SK-MEL-5 (cell line): ENCODE measurements at regions not wholly inside any gene's neighbourhood (a gene's known extent, or its start where the extent isn't known, plus 50 kb on each side); places are given as distances from the start of the nearest gene placed in this dataset.

Experiments
- DNase-seq: peaks from one replicate; pipeline ENCODE4 v3.0.0-alpha.2; 2016; ENCODE audit warnings: low read depth, low spot score
- in situ Hi-C: cut with HindIII; loops from 2 replicates; pipeline ENCODE4 v1.10.0; 2016; ENCODE audit warnings: low sequenced_read_pairs, high pct_unique_total_duplicates, low pct_unique_long_range_greater_than_20kb

GRCh38 chr13:99709134-99709533 lies 207.9 kb downstream of the TM9SF2 start:
- DNase-seq: no peak
- in situ Hi-C loops: no loop called here

DNA sequence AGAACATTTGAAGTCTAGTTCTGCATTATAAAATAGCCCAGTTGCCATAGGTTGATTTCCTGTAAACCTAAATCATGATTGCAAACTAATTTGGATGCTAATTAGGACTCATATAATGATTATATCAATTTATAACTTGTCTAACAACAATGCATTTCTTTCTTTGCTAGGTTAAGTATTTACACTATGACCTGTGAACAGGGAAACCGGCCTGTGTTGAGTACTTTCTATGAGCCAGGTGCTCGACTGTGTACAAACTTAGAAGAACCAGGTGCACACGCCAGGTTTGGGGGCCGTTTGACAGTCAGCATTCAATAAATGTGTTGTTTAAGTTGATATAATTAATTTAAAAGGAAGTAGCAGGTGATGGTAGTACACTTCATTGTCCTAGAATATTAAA lies 203.1 kb downstream of the TM9SF2 start:
- in situ Hi-C loops: no loop called here
- no peak for DNase-seq

DNA sequence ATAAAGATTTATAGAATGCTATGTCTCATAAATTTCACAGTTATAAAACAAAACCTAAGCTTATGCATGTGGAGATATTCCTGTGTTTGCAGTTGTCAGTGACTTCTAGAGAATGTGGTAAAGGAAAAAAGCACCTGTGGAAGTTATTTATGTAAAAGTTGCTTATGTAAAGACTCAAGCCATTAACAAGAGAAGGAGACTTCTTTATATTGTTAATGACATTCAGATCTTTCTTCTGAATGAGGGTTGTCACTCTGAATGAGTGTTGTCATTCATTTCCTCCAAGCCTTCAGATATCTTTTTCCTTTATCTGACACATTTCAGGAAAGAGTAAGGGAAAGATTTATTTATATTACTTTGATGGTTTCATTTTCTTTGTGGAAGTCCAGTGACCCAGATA lies 202.6 kb downstream of the TM9SF2 start:
- in situ Hi-C loops: no loop called here
- DNase-seq: no peak

GRCh38 chr13:99702687-99703319 lies 201.5 kb downstream of the TM9SF2 start:
- in situ Hi-C loops: no loop called here
- no peak for DNase-seq

- in situ Hi-C loops: no loop called here
- no peak for DNase-seq
These were observed 199.2 kb downstream of the TM9SF2 start for GRCh38 chr13:99700468-99700867.

DNA sequence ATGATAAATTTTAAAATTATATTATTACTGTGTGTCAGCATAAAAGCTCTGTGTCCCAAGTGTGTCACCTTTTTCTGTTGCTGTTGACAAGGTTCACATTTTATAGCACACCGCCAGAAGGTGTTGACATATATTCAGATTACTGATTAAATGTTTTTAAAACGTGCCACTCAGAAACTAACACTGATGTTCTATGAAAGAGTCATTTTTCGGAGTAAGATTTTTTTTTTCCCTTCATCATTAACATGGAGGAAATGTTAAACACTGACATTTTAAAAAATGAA lies 197.5 kb downstream of the TM9SF2 start:
- no peak for DNase-seq
- in situ Hi-C loops: no loop called here

DNA sequence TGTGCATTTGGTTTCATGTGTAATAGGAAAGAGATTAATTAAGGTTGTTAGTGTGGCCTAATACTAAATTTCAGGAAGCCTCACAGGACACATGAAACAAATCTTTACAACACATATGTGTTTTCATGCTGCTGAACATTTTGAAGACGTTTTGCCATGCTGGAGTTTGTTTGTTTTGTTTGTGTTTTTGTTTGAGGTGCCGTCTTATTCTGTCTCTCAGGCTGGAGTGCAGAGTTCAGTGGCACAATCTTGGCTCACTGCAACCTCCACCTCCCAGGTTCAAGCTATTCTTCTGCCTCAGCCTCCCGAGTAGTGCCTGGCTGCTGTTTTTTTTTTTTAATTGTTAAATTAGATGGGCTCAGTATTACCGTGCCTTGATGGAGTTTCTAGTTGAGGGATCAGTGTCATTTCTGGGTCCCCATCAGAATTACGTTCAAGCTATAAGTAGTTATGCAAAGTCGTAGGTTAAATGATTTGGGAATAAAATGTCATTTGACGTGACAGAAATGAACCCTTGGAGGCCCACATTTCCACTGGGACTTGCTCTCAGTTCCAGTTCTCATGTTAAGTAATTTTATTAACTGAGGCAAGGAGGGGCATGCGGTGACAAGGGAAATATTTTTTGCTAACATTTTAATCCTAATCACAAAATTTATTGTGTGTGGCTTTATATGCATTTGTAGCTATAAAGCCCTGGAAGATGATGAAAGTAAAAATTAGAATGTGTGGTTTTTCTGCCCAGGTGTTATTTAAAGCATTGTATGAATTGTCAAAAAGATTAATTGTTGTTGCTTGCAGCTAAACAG lies 196.9 kb downstream of the TM9SF2 start:
- DNase-seq: no peak
- in situ Hi-C loops: no loop called here

GRCh38 chr13:99695857-99696256 lies 194.6 kb downstream of the TM9SF2 start:
- DNase-seq: no peak
- in situ Hi-C loops: no loop called here

DNA sequence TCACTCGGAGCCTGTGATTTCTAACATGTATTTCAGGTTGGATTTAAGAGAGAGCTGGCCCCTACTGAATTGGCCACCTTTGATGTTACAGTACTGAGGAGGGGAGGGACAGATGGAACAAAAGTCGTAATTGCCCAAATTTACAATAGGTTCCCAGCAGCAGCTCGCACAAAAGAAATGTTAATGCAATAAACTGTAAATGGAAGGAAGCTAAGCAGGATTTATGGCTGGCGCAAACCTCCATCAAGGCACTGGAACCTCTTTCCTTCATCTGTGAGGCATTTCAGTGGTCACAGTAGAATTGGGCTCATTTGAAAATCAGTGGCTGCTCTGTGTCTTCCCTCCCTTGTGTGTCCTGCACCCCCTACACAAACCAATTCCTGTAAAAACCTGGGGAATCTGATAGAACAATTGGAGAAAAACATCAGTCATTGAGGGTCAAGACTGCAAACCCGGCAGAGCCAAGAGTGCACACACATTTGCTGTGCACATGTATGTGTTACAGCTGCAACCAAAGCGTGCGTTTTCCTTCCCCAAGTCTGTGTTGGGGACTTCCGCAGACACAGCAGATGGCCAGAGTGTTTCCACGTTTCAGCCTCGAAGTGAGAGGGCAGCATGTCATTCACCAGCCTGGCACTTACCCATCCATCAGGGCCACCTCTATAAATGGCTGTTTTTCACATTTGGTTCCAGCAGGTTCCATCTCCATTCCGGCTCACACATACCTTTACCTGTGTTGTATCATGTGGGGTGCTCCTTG lies 192.8 kb downstream of the TM9SF2 start:
- in situ Hi-C loops: no loop called here
- DNase-seq: no peak

- in situ Hi-C loops: no loop called here
- no peak for DNase-seq
These were observed 192.1 kb downstream of the TM9SF2 start for GRCh38 chr13:99693351-99693750.

GRCh38 chr13:99692854-99693253 lies 191.6 kb downstream of the TM9SF2 start:
- DNase-seq: no peak
- in situ Hi-C loops: no loop called here

DNA sequence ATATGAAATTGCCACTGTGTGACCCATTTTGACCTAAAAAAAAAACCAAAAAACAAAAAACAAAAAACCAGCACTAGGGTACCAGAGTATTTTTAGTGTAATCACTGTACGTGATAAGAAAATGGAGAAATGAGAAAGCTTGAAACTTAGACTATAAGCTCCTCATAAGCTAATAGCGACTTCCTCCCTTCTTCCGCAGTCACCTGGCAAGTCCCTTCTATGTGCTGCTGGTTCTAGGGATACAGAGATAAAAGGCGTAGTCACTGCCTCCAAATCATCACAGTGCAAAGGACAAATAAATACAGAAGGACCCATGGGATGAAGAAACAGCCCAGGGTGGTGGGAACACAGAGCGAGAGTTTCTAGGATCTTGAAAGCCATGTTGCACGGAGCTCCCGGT lies 190.3 kb downstream of the TM9SF2 start:
- DNase-seq: no peak
- in situ Hi-C loops: no loop called here

DNA sequence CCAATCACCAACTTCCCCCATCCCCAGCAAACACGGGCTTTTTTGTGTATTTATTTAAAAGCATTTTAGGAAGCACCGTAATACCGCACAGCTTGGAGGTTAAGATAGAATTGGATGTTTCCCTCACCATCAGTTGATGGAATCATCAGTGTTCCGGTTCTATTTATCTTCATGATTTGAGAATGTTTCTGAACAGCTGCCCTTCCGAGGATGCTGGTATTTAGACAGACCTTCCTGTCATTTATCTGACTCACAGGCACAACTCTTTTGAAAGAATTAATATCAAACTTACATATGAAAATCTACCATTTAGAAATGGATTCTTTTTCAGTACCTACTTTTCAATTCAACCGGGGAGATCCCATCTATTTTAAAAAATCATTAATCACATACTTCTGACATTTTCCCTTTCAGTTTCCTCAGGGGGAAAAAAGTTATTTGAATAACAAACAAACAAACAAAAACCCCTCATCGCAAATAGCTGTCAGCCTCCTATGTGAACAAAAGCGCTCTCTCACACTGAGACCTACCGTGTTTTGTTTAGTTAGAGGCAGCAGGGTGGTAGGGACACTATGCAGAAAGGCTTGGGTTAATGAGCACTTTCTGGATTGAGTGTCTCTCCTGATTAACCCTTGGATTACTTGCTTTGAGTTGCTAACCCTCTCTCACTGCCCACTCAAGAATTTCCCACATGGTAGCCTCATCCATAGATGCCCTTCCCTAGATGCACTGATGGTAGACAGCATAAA lies 189.3 kb downstream of the TM9SF2 start:
- in situ Hi-C loops: no loop called here
- DNase-seq: no peak

GRCh38 chr13:99689955-99690354 lies 188.7 kb downstream of the TM9SF2 start:
- DNase-seq: no peak
- in situ Hi-C loops: no loop called here

GRCh38 chr13:99688776-99689175 lies 187.5 kb downstream of the TM9SF2 start:
- DNase-seq: no peak
- in situ Hi-C loops: no loop called here

DNA sequence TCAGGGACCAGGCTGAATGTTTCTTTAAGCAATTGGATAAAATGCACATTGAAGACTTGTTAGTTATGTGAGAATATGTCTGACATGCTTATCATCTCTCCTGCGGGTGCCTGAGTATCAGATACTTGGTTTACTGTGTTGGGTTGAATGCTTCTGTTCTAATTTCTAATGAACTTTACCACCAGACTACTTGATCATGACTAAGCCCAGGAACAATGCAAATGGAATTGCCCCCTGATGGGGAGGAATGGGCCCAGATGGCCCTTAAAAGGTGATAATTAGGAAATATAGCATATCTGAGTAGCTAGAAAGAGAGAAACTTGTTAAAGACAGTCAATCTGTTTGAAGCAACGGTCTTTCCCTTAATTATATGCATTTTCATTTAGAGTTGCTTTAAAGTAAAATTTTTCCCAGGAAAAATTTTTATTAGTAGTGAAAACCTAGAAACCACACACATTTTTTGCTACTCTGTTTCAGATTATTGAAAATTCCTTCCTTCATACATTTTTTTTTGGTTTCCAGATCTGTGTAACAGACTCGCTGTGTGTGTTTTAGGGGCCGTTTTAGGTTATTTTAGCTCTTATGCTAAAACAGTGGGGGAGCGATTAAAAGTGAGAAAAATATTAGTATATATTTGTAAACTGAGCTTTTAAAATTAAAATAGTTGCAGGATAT lies 186.6 kb downstream of the TM9SF2 start:
- in situ Hi-C loops: no loop called here
- DNase-seq: no peak

GRCh38 chr13:99686944-99687411 lies 185.7 kb downstream of the TM9SF2 start:
- no peak for DNase-seq
- in situ Hi-C loops: no loop called here

- DNase-seq: no peak
These were observed 184.9 kb downstream of the TM9SF2 start for GRCh38 chr13:99686157-99686572.

More at GRCh38 chr13:99686157-99686572, 184.9 kb downstream of the TM9SF2 start:
- in situ Hi-C loops: no loop called here
